Fibroblast of lung (primary cell): ENCODE measurements at regions not wholly inside any gene's neighbourhood (a gene's known extent, or its start where the extent isn't known, plus 50 kb on each side); places are given as distances from the start of the nearest gene placed in this dataset.

Experiments used
- DNase-seq, 2 donors: peaks; one replicate each; pipeline versions ENCODE4 v3.0.0 to v3.0.0-alpha.2; 2010; ENCODE audit warnings: low read depth in 2 of 2
- H2AFZ ChIP-seq: 2 replicates; pipeline ENCODE4 v1.5.1; 2012; ENCODE audit warnings: low read length, control low read depth, inconsistent platforms
- H3K27ac ChIP-seq: 2 replicates; pipeline ENCODE4 v1.5.1; 2011; ENCODE audit warnings: low read length, control low read depth; ENCODE audit not compliant: insufficient read depth
- H3K27me3 ChIP-seq: 2 replicates; pipeline ENCODE4 v1.5.1; 2011; ENCODE audit warnings: mild to moderate bottlenecking, low read length; ENCODE audit not compliant: control insufficient read depth, insufficient read depth
- H3K36me3 ChIP-seq: 2 replicates; pipeline ENCODE4 v1.5.1; 2011; ENCODE audit warnings: low read length; ENCODE audit not compliant: control insufficient read depth, insufficient read depth
- H3K4me1 ChIP-seq: 2 replicates; pipeline ENCODE4 v1.5.1; 2011; ENCODE audit warnings: low read length; ENCODE audit not compliant: control insufficient read depth, insufficient read depth; ENCODE audit errors: extremely low read depth
- H3K4me2 ChIP-seq: 2 replicates; pipeline ENCODE4 v1.5.1; 2011; ENCODE audit warnings: low read length, control low read depth; ENCODE audit not compliant: insufficient read depth; ENCODE audit errors: extremely low read depth
- H3K4me3 ChIP-seq, 4 experiments: fragments of 200-600 bp in 1 of 4; sonication (generic) in 1 of 4; replicated peaks in 1 of 4; 2 replicates each; pipeline ENCODE4 v1.5.1; 2011 to 2016; ENCODE audit warnings: low read length in 4 of 4, low read depth in 3 of 4, mild to moderate bottlenecking in 3 of 4, control low read depth in 2 of 4, inconsistent platforms in 1 of 4, mixed read lengths in 1 of 4; ENCODE audit not compliant: insufficient read depth in 1 of 4; ENCODE audit errors: control extremely low read depth in 1 of 4
- H3K79me2 ChIP-seq: 2 replicates; pipeline ENCODE4 v1.5.1; 2012; ENCODE audit warnings: mild to moderate bottlenecking, low read length, inconsistent platforms; ENCODE audit not compliant: control insufficient read depth, insufficient read depth
- H3K9ac ChIP-seq: 2 replicates; pipeline ENCODE4 v1.5.1; 2011; ENCODE audit warnings: mild to moderate bottlenecking, low read length, control low read depth; ENCODE audit not compliant: insufficient read depth
- H3K9me3 ChIP-seq: 2 replicates; pipeline ENCODE4 v1.5.1; 2012; ENCODE audit warnings: low read depth, low read length; ENCODE audit not compliant: control insufficient read depth, insufficient read depth
- H4K20me1 ChIP-seq: 2 replicates; pipeline ENCODE4 v1.5.1; 2011; ENCODE audit warnings: low read length; ENCODE audit not compliant: control insufficient read depth, insufficient read depth; ENCODE audit errors: extremely low read depth
- EZH2 ChIP-seq: IDR thresholded peaks from 2 replicates; pipeline ENCODE4 v1.5.1; 2012; ENCODE audit warnings: low read length, control low read depth, mild to moderate bottlenecking; ENCODE audit errors: missing control alignments
- TF ChIP-seq, protein P1 (sequence below), 2 donors: IDR thresholded peaks in 1 of 2; conservative IDR thresholded peaks in 1 of 2; 1 replicate in 1 of 2; 2 replicates in 1 of 2; pipeline ENCODE4 v1.5.1; 2011 to 2012; ENCODE audit warnings: low read length in 2 of 2, control low read depth in 1 of 2, inconsistent platforms in 1 of 2, low read depth in 1 of 2, mild to moderate bottlenecking in 1 of 2

DNA sequence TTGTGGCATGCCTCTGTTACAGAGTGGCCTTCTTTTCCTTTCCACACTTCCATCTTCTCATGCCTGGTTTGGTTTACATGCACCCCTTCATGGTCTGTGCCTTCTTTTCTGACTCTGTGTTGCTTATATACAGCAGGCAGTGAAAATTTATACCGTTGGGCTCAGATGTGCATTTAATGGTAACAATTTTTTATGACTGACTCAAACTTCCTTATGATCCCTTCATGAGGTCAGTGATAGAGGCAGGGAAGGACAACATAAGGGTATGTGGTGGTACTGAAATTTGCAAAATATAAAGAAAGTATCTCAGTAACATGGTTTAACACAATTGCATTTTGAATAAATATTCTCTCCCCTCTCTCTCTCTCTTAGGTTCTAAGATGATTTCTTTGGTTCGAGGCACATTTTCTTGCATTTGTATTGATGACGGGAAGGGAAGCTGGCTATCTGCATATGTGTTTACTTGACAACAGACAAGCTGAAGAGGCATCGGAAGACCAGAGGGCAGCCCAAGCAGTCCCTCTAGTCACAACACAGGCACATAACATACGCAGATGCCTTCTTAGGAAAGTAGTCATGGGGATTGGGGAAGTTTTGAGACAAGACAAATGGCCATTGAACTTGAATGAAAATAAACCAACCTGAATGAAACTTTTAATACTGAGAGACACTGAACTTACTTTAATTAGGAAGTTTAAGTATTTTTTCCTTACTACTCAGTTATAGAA, 163.3 kb upstream of the LEF1 start:
- TF ChIP-seq, protein P1, sequence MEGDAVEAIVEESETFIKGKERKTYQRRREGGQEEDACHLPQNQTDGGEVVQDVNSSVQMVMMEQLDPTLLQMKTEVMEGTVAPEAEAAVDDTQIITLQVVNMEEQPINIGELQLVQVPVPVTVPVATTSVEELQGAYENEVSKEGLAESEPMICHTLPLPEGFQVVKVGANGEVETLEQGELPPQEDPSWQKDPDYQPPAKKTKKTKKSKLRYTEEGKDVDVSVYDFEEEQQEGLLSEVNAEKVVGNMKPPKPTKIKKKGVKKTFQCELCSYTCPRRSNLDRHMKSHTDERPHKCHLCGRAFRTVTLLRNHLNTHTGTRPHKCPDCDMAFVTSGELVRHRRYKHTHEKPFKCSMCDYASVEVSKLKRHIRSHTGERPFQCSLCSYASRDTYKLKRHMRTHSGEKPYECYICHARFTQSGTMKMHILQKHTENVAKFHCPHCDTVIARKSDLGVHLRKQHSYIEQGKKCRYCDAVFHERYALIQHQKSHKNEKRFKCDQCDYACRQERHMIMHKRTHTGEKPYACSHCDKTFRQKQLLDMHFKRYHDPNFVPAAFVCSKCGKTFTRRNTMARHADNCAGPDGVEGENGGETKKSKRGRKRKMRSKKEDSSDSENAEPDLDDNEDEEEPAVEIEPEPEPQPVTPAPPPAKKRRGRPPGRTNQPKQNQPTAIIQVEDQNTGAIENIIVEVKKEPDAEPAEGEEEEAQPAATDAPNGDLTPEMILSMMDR (conservative IDR thresholded peaks at IDR 0.05 in 1 of 2, IDR thresholded peaks at IDR 0.05 in 1 of 2; ENCODE audit: low read depth in 1 of 2, low read length in 2 of 2): no peak
- Histone ChIP-seq H3K9ac (no peak overlapping the region), H3K4me2 (no peak overlapping the region), H3K79me2 (no peaks in the 10 kb centered on the region), H3K27ac (no peak overlapping the region), H3K4me3 (no peak overlapping the region), H3K27me3 (no peaks in the 10 kb centered on the region), H3K9me3 (no peaks in the 10 kb centered on the region), H2AFZ (no peak overlapping the region), H3K36me3 (no peaks in the 10 kb centered on the region), H3K4me1 (no peaks in the 10 kb centered on the region), H4K20me1 (no peaks in the 10 kb centered on the region)
- DNase-seq: no peak

GRCh38 chr4:108328383-108328732, 159.6 kb upstream of the LEF1 start:
- Histone ChIP-seq H4K20me1 (no peaks in the 10 kb centered on the region), H3K79me2 (no peaks in the 10 kb centered on the region), H3K9ac (no peak overlapping the region), H3K4me2 (no peak overlapping the region), H3K36me3 (no peaks in the 10 kb centered on the region), H3K27ac (no peak overlapping the region), H3K27me3 (no peaks in the 10 kb centered on the region), H2AFZ (no peak overlapping the region), H3K4me3 (no peak overlapping the region), H3K4me1 (no peaks in the 10 kb centered on the region), H3K9me3 (no peaks in the 10 kb centered on the region)
- DNase-seq: no peak
- no peak for TF ChIP-seq EZH2
- TF ChIP-seq, protein P1 (conservative IDR thresholded peaks at IDR 0.05 in 1 of 2, IDR thresholded peaks at IDR 0.05 in 1 of 2; ENCODE audit: low read depth in 1 of 2, low read length in 2 of 2): no peak

DNA sequence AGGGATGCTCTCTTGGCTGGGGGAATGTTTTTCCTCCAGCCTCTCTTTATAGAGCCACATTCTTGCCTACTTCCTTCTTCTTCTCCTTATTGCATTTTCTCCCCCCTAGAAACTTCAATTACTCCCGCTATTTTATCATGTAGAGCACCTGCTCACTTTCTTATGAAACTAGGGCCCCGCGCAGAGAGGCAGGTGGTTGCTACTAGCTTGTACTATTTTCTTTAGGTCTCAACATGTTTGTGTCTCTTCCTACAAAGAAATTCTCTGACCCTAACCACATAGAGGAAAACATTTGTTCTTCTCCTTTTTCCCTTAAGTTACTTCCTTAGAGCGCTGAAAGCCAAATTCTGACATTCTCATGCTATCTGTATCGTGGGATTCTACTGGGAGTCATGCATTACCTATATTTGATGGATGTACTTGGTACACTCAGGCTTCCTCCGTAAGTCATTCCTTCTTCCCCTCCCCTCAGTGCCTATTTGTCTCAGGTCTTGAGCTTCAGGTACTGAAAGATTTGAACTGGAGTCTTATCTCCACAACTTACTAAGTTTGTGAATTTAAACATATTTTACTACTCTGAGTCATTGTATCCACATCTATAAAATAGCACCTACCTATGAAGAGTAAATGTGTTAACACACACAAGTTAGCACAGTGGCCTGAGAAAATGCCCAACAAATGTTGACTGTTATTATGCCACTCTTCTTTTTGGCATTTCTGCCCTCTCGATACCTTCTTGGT, 159.1 kb upstream of the LEF1 start:
- H3K4me3 ChIP-seq: no peak overlapping the region
- no peak for DNase-seq
- no peaks in the 10 kb centered on the region for H3K9me3 ChIP-seq
- H3K4me1 ChIP-seq: no peaks in the 10 kb centered on the region
- no peak overlapping the region for H3K27ac ChIP-seq
- H4K20me1 ChIP-seq: no peaks in the 10 kb centered on the region
- no peaks in the 10 kb centered on the region for H3K36me3 ChIP-seq
- no peak overlapping the region for H3K4me2 ChIP-seq
- no peaks in the 10 kb centered on the region for H3K27me3 ChIP-seq
- TF ChIP-seq, protein P1 (conservative IDR thresholded peaks at IDR 0.05 in 1 of 2, IDR thresholded peaks at IDR 0.05 in 1 of 2; ENCODE audit: low read depth in 1 of 2, low read length in 2 of 2): no peak
- no peak for TF ChIP-seq EZH2
- no peak overlapping the region for H2AFZ ChIP-seq
- H3K9ac ChIP-seq: no peak overlapping the region
- no peaks in the 10 kb centered on the region for H3K79me2 ChIP-seq
